Spleen (tissue), 7 donors: ENCODE measurements at regions not wholly inside any gene's neighbourhood (a gene's known extent, or its start where the extent isn't known, plus 50 kb on each side); places are given as distances from the start of the nearest gene placed in this dataset.

Experiments used
- CTCF ChIP-seq, 11 experiments: fragments of 200-600 bp in 7 of 11; fragments of 450-650 bp in 4 of 11; sonication (generic) in 4 of 11; IDR thresholded peaks in 8 of 11; conservative IDR thresholded peaks in 3 of 11; 1 replicate in 7 of 11; 2 replicates in 4 of 11; pipeline versions ENCODE4 v1.4.0 to v1.8.0; 2016 to 2021; ENCODE audit warnings: antibody characterized with exemption in 11 of 11, inconsistent platforms in 4 of 11, mild to moderate bottlenecking in 1 of 11
- POLR2A ChIP-seq, 3 donors: fragments of 450-650 bp; IDR thresholded peaks; one replicate each; pipeline ENCODE4 v1.5.1; 2017; ENCODE audit warnings: antibody characterized with exemption in 3 of 3, mild to moderate bottlenecking in 1 of 3
- donor health status: DM: no; HTN: no; CAD: no; lungs with moderate emphysema.
- donor health status: DM: no; HTN: no; CAD: no.
- donor health status: DM: no; HTN: no; CAD: no.

- no peak for TF ChIP-seq CTCF (IDR thresholded peaks at IDR 0.05 in 8 of 11, conservative IDR thresholded peaks at IDR 0.05 in 3 of 11)
- TF ChIP-seq POLR2A (IDR thresholded peaks at IDR 0.05): no peak
These were observed 267.6 kb downstream of the TMX3 start for GRCh38 chr18:68447286-68447685.
